ENCODE measurements at regions not wholly inside any gene's neighbourhood (a gene's known extent, or its start where the extent isn't known, plus 50 kb on each side); places are given as distances from the start of the nearest gene placed in this dataset.
"Not testable (repeated sequence)": the region's sequence is repeated elsewhere in the genome, so short reads cannot be mapped to it uniquely, and the experiment has no call there.

DNA sequence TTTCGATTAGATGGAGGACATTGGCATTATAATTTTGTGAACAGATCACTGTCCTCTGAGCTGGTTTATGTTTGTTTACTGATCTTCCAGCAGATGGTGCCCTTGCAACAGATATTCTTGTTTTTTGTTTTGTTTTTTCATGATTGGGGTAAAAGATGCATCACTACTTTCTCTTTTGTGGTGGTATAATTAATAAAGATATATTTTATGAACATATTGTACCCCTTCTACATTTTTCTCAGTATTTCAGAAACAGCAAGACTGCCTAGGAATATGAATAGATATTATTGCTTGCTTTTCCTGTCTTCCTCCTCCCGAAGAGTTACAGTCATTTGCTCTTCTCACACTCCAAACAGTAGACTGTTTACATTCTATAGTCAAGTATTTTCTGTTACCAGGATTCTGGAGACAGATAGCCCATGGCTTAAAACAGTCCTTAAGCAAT, 905.2 kb downstream of the TRAM1L1 start:
- no peaks in the 10 kb centered on the region for H3K4me1 ChIP-seq (ENCODE audit: insufficient read depth, low read length)
- no peak overlapping the region for H3K9ac ChIP-seq (ENCODE audit: low read depth, low read length)
- H3K36me3 ChIP-seq (ENCODE audit: insufficient read depth, low read length): no peaks in the 10 kb centered on the region
- H3K9me3 ChIP-seq (ENCODE audit: control insufficient read depth, insufficient read depth, low read length): no peaks in the 10 kb centered on the region

DNA sequence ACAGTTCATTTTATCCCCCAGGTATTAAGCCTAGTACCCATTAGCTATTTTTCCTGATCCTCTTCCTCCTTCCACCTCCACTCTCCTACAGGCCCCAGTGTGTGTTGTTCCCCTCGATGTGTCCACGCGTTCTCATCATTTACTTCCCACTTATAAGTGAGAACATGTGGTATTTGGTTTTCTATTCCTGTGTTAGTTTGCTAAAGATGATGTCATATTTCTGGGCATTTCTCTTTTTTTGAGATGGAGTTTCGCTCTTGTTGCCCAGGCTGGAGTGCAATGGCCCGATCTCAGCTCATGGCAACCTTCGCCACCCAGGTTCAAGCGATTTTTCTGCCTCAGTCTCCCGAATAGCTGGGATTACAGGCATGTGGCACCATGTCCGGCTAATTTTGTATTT, 934.0 kb downstream of the TRAM1L1 start:
- not testable (repeated sequence) for H3K4me1 ChIP-seq (ENCODE audit: insufficient read depth, low read length); H3K9me3 ChIP-seq (ENCODE audit: control insufficient read depth, insufficient read depth, low read length); H3K36me3 ChIP-seq (ENCODE audit: insufficient read depth, low read length); H3K9ac ChIP-seq (ENCODE audit: low read depth, low read length)

DNA sequence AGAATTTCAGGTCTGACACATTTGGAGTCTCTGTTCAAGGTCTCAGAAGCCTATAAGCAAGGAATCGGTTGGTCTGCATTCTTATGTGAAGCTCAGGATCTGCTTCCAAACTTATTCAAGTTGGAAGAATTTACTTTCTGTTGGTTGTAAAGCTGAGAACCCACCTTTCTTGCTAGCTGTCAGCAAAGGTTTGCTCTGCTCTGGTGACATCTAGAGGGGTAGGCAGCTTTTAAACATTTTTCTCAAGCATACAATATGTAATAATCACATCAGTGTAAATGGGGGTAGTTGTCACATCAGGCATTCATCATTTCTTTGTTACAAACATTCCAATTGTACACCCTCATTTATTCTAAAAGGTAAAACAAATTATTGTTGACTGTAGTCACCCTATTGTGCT, 935.2 kb downstream of the TRAM1L1 start:
- Histone ChIP-seq H3K36me3 (ENCODE audit: insufficient read depth, low read length) (no peaks in the 10 kb centered on the region), H3K9me3 (ENCODE audit: control insufficient read depth, insufficient read depth, low read length) (no peaks in the 10 kb centered on the region; the same call in 1 of the 2 replicates), H3K9ac (ENCODE audit: low read depth, low read length) (no peak overlapping the region), H3K4me1 (ENCODE audit: insufficient read depth, low read length) (peaks cover under 1% of the 10 kb centered on the region; the same call in 1 of the 2 replicates)

DNA sequence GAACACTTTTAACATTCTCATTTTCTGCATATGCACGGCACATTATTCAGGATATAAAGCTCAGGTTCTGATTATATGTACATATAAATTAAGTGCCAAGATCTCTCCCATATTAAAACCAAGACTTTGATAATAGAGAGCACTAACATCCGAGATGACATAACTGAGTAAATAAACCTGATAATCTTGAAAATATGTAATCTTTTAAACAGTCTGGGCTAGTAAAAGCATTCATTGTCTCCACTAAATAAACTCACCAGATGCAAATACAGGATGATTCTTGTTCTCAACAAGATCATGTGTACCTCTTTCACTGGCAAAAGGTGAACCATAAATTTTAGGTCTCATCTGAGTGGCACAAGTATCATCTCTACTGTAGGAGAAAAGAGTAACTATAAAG, 942.2 kb downstream of the TRAM1L1 start:
- H3K4me1 ChIP-seq (ENCODE audit: insufficient read depth, low read length): no peaks in the 10 kb centered on the region
- H3K9me3 ChIP-seq (ENCODE audit: control insufficient read depth, insufficient read depth, low read length): no peaks in the 10 kb centered on the region; the same call in 1 of the 2 replicates
- no peaks in the 10 kb centered on the region for H3K36me3 ChIP-seq (ENCODE audit: insufficient read depth, low read length)
- H3K9ac ChIP-seq (ENCODE audit: low read depth, low read length): no peak overlapping the region

DNA sequence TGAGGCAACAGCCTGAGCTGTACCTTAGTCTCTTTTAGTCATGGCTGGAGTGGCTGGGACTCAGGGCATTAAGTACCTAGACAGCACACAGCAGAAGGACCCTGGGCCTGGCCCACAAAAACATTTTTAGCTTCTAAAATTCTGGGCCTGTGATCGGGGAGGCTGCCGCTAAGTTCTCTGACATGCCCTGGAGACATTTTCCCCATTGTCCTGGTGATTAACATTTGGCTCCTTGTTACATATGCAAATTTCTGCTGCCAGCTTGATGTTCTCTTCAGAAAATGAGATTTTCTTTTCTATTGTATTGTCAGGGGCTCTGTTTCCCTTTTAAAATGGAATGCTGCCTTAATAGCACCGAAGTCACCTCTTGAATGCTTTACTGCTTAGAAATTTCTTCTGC, 952.4 kb downstream of the TRAM1L1 start:
- no peaks in the 10 kb centered on the region for H3K36me3 ChIP-seq (ENCODE audit: insufficient read depth, low read length)
- no peaks in the 10 kb centered on the region for H3K9me3 ChIP-seq (ENCODE audit: control insufficient read depth, insufficient read depth, low read length)
- no peak overlapping the region for H3K9ac ChIP-seq (ENCODE audit: low read depth, low read length)
- no peaks in the 10 kb centered on the region for H3K4me1 ChIP-seq (ENCODE audit: insufficient read depth, low read length)

DNA sequence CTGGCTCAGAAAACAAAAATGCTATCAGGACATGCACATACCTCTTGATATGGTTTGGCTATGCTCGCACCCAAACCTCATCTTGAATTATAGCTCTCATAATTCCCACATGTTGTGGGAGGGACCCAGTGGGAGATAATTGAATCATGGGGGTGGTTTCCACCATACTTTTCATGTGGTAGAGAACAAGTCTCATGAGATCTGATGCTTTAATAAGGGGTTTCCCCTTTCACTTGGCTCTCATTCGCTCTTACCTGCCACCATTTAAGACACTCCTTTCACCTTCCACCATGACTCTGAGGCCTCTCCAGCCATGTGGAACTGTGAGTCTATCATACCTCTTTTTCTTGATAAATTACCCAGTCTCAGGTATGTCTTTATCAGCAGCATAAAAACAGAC, 958.6 kb downstream of the TRAM1L1 start:
- no peaks in the 10 kb centered on the region for H3K4me1 ChIP-seq (ENCODE audit: insufficient read depth, low read length)
- no peaks in the 10 kb centered on the region for H3K36me3 ChIP-seq (ENCODE audit: insufficient read depth, low read length)
- H3K9me3 ChIP-seq (ENCODE audit: control insufficient read depth, insufficient read depth, low read length): no peaks in the 10 kb centered on the region
- H3K9ac ChIP-seq (ENCODE audit: low read depth, low read length): no peak overlapping the region

DNA sequence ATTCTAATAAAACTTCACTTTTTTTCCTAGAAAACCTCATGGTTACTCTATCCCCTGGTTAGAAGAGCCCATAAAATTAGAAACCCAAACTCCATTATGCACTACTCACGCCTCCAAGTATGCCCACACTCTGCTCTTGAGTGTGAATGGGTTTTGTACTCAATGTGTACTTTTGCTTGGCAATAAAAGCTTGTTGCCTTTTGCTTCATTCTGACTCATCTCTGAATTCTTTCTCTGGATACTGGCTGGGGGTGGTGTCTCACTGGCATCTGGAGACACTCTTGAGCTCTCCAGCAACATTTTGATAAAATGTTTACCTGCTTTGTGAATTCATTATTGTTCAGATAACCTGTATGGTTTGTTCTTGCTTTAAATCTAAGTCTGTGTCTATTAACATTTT, 963.3 kb downstream of the TRAM1L1 start:
- Histone ChIP-seq H3K9ac (ENCODE audit: low read depth, low read length) (no peak overlapping the region), H3K36me3 (ENCODE audit: insufficient read depth, low read length) (no peaks in the 10 kb centered on the region), H3K9me3 (ENCODE audit: control insufficient read depth, insufficient read depth, low read length) (no peaks in the 10 kb centered on the region), H3K4me1 (ENCODE audit: insufficient read depth, low read length) (no peaks in the 10 kb centered on the region)

DNA sequence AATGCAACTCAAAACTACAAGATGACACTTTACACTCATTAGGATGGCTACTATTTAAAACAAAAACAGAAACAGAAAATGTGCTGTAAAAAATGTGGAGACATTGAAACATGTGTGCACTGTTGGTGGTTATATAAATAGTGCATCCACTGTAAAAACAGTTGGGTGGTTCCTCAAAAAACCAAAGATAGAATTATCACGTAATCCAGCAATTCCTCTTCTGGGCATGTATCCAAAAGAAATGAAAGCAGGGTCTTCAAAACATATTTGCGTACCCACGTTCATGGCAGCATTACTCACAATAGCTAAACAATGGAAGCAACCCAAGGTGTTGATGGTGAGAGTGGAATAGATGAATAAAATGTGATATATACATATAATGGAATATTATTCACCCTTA, 967.2 kb downstream of the TRAM1L1 start:
- Histone ChIP-seq H3K36me3 (ENCODE audit: insufficient read depth, low read length) (no peaks in the 10 kb centered on the region), H3K4me1 (ENCODE audit: insufficient read depth, low read length) (no peaks in the 10 kb centered on the region), H3K9me3 (ENCODE audit: control insufficient read depth, insufficient read depth, low read length) (no peaks in the 10 kb centered on the region), H3K9ac (ENCODE audit: low read depth, low read length) (no peak overlapping the region)

DNA sequence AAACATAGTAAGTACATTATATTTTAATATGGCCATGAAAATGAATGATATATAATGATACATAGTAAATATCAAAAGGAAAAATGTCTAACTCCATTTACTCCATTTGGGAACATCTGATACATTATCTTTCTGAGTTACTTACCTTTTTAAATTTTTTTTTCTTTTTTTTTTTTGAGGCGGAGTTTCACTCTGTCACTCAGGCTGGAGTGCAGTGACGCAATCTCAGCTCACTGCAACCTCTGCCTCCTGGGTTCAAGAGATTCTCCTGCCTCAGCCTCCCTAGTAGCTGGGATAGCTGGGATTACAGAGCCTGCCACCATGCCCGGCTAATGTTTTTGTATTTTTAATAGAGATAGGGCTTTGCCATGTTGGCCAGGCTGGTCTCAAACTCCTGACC, 972.5 kb downstream of the TRAM1L1 start:
- not testable (repeated sequence) for H3K9ac ChIP-seq (ENCODE audit: low read depth, low read length); H3K4me1 ChIP-seq (ENCODE audit: insufficient read depth, low read length); H3K36me3 ChIP-seq (ENCODE audit: insufficient read depth, low read length); H3K9me3 ChIP-seq (ENCODE audit: control insufficient read depth, insufficient read depth, low read length)

DNA sequence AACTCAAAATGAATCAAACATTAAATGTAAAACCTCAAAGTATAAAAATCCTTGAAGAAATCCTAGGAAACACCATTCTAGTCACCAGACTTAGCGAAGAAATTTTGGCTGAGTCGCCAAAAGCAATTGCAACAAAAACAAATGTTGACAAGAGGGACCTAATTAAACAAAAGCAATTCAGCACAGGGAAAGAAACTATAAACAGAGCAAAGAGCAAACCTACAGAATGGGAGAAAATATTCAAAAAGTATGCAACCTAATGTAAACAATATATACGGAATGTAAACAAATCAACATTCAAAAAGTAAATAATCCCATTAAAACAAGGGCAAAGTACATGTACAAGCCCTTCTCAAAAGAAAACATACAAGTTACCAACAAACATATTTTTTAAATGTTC, 974.7 kb downstream of the TRAM1L1 start:
- Histone ChIP-seq H3K36me3 (ENCODE audit: insufficient read depth, low read length) (no peaks in the 10 kb centered on the region), H3K9ac (ENCODE audit: low read depth, low read length) (no peak overlapping the region), H3K4me1 (ENCODE audit: insufficient read depth, low read length) (no peaks in the 10 kb centered on the region), H3K9me3 (ENCODE audit: control insufficient read depth, insufficient read depth, low read length) (no peaks in the 10 kb centered on the region)

DNA sequence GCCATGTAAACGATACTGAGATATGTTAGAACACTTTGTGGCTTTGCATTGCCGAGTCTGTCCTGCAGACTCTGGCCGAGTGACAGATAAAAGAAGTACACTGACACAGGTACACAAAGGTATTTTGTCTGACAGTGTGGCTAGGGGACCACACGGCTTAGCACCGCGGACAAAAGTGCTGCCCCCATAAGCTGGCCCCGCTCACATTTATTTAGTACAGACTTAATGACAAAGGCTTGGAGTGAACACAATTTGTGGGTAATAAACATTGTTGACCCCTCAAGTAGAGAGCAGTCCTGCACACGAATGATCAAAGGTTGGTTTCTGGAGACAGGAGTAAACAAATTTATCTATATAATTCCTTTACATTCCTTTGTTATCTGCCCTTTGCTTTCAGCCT, 976.8 kb downstream of the TRAM1L1 start:
- no peaks in the 10 kb centered on the region for H3K4me1 ChIP-seq (ENCODE audit: insufficient read depth, low read length)
- no peaks in the 10 kb centered on the region for H3K36me3 ChIP-seq (ENCODE audit: insufficient read depth, low read length)
- no peak overlapping the region for H3K9ac ChIP-seq (ENCODE audit: low read depth, low read length)
- H3K9me3 ChIP-seq (ENCODE audit: control insufficient read depth, insufficient read depth, low read length): no peaks in the 10 kb centered on the region

DNA sequence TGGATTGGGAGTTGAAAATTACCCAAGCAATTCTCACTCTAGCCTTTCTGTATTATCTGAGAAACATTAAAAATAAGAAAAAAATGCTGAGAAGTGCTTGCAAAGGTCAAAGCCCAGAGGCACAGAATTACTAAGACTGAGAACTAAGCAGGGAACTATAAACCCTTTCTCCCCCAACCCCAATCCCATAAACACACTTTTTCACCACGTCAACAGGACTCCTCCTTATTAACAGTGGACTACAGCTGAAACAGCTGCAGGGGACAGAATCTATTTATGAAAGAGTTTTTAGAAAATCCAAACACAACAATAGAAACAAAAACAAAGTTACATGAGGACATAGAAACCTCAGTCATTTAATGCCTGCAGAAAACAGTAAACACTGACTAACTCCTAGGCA, 984.1 kb downstream of the TRAM1L1 start:
- no peak overlapping the region for H3K9ac ChIP-seq (ENCODE audit: low read depth, low read length)
- H3K4me1 ChIP-seq (ENCODE audit: insufficient read depth, low read length): no peaks in the 10 kb centered on the region
- H3K9me3 ChIP-seq (ENCODE audit: control insufficient read depth, insufficient read depth, low read length): peaks cover 15% of the 10 kb centered on the region; the same call in 1 of the 2 replicates
- no peaks in the 10 kb centered on the region for H3K36me3 ChIP-seq (ENCODE audit: insufficient read depth, low read length)

DNA sequence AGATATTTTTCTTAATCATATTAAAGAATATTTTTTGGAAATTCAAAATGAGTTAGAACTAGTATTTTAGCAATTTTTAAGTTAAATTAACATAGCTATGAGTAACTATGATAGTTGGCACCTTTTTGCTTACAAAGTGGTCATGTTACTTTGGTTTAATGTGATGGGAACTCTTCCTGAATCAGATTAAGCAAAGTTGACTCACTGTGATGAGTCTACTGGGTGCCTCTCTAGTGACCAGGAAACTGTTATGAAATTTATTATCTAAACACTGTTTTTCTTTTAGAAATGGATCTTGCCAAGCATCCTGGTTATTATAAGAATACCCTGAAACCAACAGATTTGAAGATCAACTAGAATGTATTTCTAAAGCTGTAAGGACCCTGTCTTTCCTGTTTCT, 985.8 kb downstream of the TRAM1L1 start:
- Histone ChIP-seq H3K9ac (ENCODE audit: low read depth, low read length) (no peak overlapping the region), H3K36me3 (ENCODE audit: insufficient read depth, low read length) (no peaks in the 10 kb centered on the region), H3K4me1 (ENCODE audit: insufficient read depth, low read length) (no peaks in the 10 kb centered on the region), H3K9me3 (ENCODE audit: control insufficient read depth, insufficient read depth, low read length) (peaks cover 15% of the 10 kb centered on the region; the same call in 1 of the 2 replicates)

DNA sequence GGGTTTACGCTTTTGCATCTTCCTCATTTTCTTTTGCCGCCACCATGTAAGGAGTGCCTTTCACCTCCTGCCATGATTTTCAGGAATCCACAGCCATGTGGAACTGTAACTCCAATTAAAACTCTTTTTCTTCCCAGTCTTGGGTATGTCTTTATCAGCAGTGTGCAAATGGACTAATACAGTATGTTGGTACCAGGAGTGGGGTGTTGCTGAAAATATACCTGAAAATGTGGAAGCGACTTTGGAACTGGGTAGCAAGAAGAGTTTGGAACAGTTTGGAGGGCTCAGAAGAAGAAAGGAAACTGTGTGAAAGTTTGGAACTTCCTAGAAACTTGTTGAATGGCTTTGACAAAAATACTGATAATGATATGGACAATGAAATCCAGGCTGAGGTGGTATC, 983.9 kb upstream of the NDST4 start:
- H3K9ac ChIP-seq (ENCODE audit: low read depth, low read length); H3K36me3 ChIP-seq (ENCODE audit: insufficient read depth, low read length); H3K4me1 ChIP-seq (ENCODE audit: insufficient read depth, low read length): not testable (repeated sequence)
- peaks cover 15% of the 10 kb centered on the region; the same call in 1 of the 2 replicates for H3K9me3 ChIP-seq (ENCODE audit: control insufficient read depth, insufficient read depth, low read length)

DNA sequence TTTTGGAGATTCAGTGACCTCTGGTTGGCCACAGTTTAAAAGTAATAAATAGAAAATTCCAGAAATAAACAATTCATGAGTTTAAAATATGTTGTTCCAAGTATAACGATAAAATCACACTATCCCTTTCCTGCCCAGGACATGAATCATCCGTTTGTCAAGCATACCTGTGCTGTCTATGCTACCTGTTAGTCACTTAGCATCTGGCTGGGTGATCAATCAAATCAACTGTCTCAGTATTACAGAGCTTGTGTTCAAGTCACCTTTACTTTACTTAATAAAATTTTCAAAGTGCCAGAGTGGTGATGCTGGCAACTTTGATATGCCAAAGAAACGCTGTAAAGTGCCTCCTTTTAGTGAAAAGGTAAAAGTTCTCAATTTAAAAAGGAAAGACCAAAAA, 979.5 kb upstream of the NDST4 start:
- peaks cover 10% of the 10 kb centered on the region; the same call in 1 of the 2 replicates for H3K9me3 ChIP-seq (ENCODE audit: control insufficient read depth, insufficient read depth, low read length)
- H3K36me3 ChIP-seq (ENCODE audit: insufficient read depth, low read length): no peaks in the 10 kb centered on the region
- no peak overlapping the region for H3K9ac ChIP-seq (ENCODE audit: low read depth, low read length)
- H3K4me1 ChIP-seq (ENCODE audit: insufficient read depth, low read length): no peaks in the 10 kb centered on the region

DNA sequence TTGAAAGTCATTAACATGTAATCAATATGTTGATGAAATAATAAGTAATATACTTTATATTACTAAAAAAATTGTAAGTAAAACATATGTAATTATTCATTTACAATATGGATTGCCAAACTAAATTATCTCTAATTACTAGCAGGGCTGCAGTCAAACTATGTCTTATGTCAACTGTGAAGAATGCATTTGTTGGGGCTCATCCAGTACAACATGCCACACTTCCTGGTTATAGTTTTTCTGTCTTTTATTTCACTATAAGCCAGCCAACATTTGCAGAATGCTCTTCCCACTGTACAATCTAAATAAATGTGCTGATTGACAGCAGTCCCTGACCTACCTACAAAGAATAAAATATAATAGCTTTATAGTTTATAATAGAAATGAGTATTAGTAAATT, 975.4 kb upstream of the NDST4 start:
- Histone ChIP-seq H3K4me1 (ENCODE audit: insufficient read depth, low read length) (no peaks in the 10 kb centered on the region), H3K36me3 (ENCODE audit: insufficient read depth, low read length) (no peaks in the 10 kb centered on the region), H3K9ac (ENCODE audit: low read depth, low read length) (no peak overlapping the region), H3K9me3 (ENCODE audit: control insufficient read depth, insufficient read depth, low read length) (no peaks in the 10 kb centered on the region)
